Keratinocyte (primary cell): ENCODE measurements at regions not wholly inside any gene's neighbourhood (a gene's known extent, or its start where the extent isn't known, plus 50 kb on each side); places are given as distances from the start of the nearest gene placed in this dataset.

Experiments used
- DNase-seq: peaks from one replicate; pipeline ENCODE4 v3.0.0-alpha.2; 2011; ENCODE audit warnings: low read depth, missing footprints, low spot score
- FAIRE-seq: peaks from 2 replicates; lab custom pipeline; 2011; peaks lifted over from hg19 to GRCh38; lab: Jason Lieb, UNC
- H2AFZ ChIP-seq: 2 replicates; pipeline ENCODE4 v1.6.0; 2012; ENCODE audit warnings: low read length, control low read depth, inconsistent platforms; ENCODE audit not compliant: control insufficient read depth
- H3K27ac ChIP-seq: 2 replicates; pipeline ENCODE4 v1.5.1; 2011; ENCODE audit warnings: low read length; ENCODE audit not compliant: control insufficient read depth, insufficient read depth
- H3K27me3 ChIP-seq: 3 replicates; pipeline ENCODE4 v1.6.0; 2011; ENCODE audit warnings: low read length; ENCODE audit not compliant: control insufficient read depth, insufficient read depth; ENCODE audit errors: extremely low read depth
- H3K36me3 ChIP-seq, 2 experiments: 2 replicates in 1 of 2; 3 replicates in 1 of 2; pipeline ENCODE4 v1.5.1; 2011; ENCODE audit warnings: low read length in 2 of 2, mild to moderate bottlenecking in 1 of 2; ENCODE audit not compliant: control insufficient read depth in 2 of 2, insufficient read depth in 2 of 2; ENCODE audit errors: extremely low read depth in 1 of 2
- H3K4me1 ChIP-seq: 3 replicates; pipeline ENCODE4 v1.5.1; 2011; ENCODE audit warnings: low read length; ENCODE audit not compliant: control insufficient read depth, insufficient read depth; ENCODE audit errors: extremely low read depth
- H3K4me2 ChIP-seq: 3 replicates; pipeline ENCODE4 v1.6.0; 2011; ENCODE audit warnings: low read depth, low read length; ENCODE audit not compliant: control insufficient read depth, insufficient read depth; ENCODE audit errors: extremely low read depth
- H3K4me3 ChIP-seq, 3 experiments: fragments of 200-600 bp in 1 of 3; sonication (generic) in 1 of 3; 2 replicates in 2 of 3; 3 replicates in 1 of 3; pipeline ENCODE4 v1.5.1; 2011 to 2016; ENCODE audit warnings: low read length in 3 of 3, mild to moderate bottlenecking in 3 of 3, control low read depth in 2 of 3, inconsistent platforms in 1 of 3, low read depth in 1 of 3, mixed read lengths in 1 of 3, mixed run types in 1 of 3, moderate library complexity in 1 of 3; ENCODE audit not compliant: control insufficient read depth in 2 of 3, insufficient read depth in 2 of 3; ENCODE audit errors: extremely low read depth in 1 of 3
- H3K79me2 ChIP-seq: 2 replicates; pipeline ENCODE4 v1.6.0; 2012; ENCODE audit warnings: low read length; ENCODE audit not compliant: control insufficient read depth, insufficient read depth
- H3K9ac ChIP-seq: 3 replicates; pipeline ENCODE4 v1.6.0; 2011; ENCODE audit warnings: low read length; ENCODE audit not compliant: control insufficient read depth, insufficient read depth; ENCODE audit errors: extremely low read depth
- H3K9me1 ChIP-seq: 3 replicates; pipeline ENCODE4 v1.6.0; 2011; ENCODE audit warnings: low read length; ENCODE audit not compliant: control insufficient read depth, insufficient read depth; ENCODE audit errors: extremely low read depth
- H3K9me3 ChIP-seq: 2 replicates; pipeline ENCODE4 v1.5.1; 2012; ENCODE audit warnings: low read depth, low read length; ENCODE audit not compliant: control insufficient read depth
- H4K20me1 ChIP-seq: 3 replicates; pipeline ENCODE4 v1.6.0; 2011; ENCODE audit warnings: low read length; ENCODE audit not compliant: control insufficient read depth, insufficient read depth; ENCODE audit errors: extremely low read depth
- EZH2 ChIP-seq: IDR thresholded peaks from one replicate; pipeline ENCODE4 v1.6.1; 2012; ENCODE audit warnings: inconsistent platforms, mild to moderate bottlenecking, low read length, moderate library complexity
- dilution Hi-C: fragments of 300-500 bp; cut with MboI; formaldehyde crosslinking; loops from one replicate; pipeline ENCODE4 v1.7.0; 2020; ENCODE audit warnings: low sequenced_read_pairs; ENCODE audit not compliant: extremely low pct_ligation_motif_present
- TF ChIP-seq, protein P1 (sequence below), 3 experiments: IDR thresholded peaks in 1 of 3; conservative IDR thresholded peaks in 1 of 3; optimal IDR thresholded peaks in 1 of 3; 2 replicates in 2 of 3; 3 replicates in 1 of 3; pipeline versions ENCODE3 to v1.5.1; 2011; ENCODE audit warnings: low read length in 3 of 3, mild to moderate bottlenecking in 3 of 3, moderate library complexity in 2 of 3, control low read depth in 1 of 3, inconsistent platforms in 1 of 3; ENCODE audit not compliant: insufficient read depth in 2 of 3; ENCODE audit errors: extremely low read depth in 1 of 3

DNA sequence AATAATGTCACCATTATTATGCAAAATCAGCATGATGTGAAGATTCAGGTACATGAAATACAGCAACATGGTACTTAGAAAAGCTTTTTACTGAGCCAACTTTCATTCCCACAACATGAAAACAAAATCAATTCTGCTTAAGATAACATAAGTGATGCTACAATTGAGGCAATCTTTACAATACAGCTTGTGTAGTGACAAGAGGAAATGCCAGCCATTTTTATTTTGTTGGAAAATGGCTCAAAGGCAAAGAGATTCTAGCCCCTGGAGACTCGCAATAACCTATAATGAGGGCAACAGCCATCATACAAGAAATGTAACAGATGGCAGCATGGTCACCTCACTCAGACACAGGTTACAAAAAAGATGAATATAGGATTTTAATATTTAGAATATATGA is 560.4 kb downstream of the SPOCK3 start:
- no peak overlapping the region for H3K4me3 ChIP-seq
- TF ChIP-seq, protein P1, sequence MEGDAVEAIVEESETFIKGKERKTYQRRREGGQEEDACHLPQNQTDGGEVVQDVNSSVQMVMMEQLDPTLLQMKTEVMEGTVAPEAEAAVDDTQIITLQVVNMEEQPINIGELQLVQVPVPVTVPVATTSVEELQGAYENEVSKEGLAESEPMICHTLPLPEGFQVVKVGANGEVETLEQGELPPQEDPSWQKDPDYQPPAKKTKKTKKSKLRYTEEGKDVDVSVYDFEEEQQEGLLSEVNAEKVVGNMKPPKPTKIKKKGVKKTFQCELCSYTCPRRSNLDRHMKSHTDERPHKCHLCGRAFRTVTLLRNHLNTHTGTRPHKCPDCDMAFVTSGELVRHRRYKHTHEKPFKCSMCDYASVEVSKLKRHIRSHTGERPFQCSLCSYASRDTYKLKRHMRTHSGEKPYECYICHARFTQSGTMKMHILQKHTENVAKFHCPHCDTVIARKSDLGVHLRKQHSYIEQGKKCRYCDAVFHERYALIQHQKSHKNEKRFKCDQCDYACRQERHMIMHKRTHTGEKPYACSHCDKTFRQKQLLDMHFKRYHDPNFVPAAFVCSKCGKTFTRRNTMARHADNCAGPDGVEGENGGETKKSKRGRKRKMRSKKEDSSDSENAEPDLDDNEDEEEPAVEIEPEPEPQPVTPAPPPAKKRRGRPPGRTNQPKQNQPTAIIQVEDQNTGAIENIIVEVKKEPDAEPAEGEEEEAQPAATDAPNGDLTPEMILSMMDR (optimal IDR thresholded peaks at IDR 0.05 in 1 of 3, IDR thresholded peaks at IDR 0.05 in 1 of 3, conservative IDR thresholded peaks at IDR 0.05 in 1 of 3; ENCODE audit: extremely low read depth in 1 of 3, insufficient read depth in 2 of 3, low read length in 3 of 3) = no peak
- TF ChIP-seq EZH2 = no peak
- H3K27me3 ChIP-seq = no peaks in the 10 kb centered on the region
- no peak overlapping the region for H3K4me2 ChIP-seq
- no peaks in the 10 kb centered on the region for H3K36me3 ChIP-seq
- no peaks in the 10 kb centered on the region for H4K20me1 ChIP-seq
- H3K27ac ChIP-seq = no peak overlapping the region
- no peak overlapping the region for H2AFZ ChIP-seq
- no peaks in the 10 kb centered on the region for H3K4me1 ChIP-seq
- no peak overlapping the region for H3K9ac ChIP-seq
- DNase-seq (no peak), FAIRE-seq (no peak)
- no peaks in the 10 kb centered on the region for H3K9me3 ChIP-seq
- H3K79me2 ChIP-seq = no peaks in the 10 kb centered on the region
- dilution Hi-C loops = no loop called here
- no peaks in the 10 kb centered on the region for H3K9me1 ChIP-seq

DNA sequence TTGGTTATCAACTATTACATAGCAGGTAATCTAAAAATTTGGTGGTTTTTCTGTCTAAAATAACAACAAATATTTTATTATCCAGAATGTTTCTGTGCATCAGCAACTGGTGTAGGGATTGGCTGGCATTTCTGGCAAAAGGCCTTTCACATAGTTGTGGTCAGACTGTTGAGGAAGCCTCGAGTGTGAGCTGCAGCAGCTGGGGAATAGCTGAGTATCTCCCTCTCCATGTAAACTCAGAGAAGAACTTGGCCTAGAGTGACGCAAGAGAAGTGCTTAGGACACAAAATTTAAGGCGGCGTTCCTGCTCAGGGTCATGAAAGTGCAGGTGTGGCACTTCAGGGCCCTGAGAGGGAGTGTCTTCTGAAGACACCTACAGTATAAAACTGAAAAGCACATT is 558.9 kb downstream of the SPOCK3 start:
- dilution Hi-C loops = no loop called here
- Histone ChIP-seq H3K27ac (no peak overlapping the region), H2AFZ (no peak overlapping the region), H3K9me3 (no peaks in the 10 kb centered on the region), H3K4me3 (no peak overlapping the region), H3K27me3 (no peaks in the 10 kb centered on the region), H3K9ac (no peak overlapping the region), H3K9me1 (no peaks in the 10 kb centered on the region), H4K20me1 (no peaks in the 10 kb centered on the region), H3K4me2 (no peak overlapping the region), H3K36me3 (no peaks in the 10 kb centered on the region), H3K4me1 (no peaks in the 10 kb centered on the region), H3K79me2 (no peaks in the 10 kb centered on the region)
- FAIRE-seq (no peak), DNase-seq (no peak)
- no peak for TF ChIP-seq EZH2
- TF ChIP-seq, protein P1 (optimal IDR thresholded peaks at IDR 0.05 in 1 of 3, IDR thresholded peaks at IDR 0.05 in 1 of 3, conservative IDR thresholded peaks at IDR 0.05 in 1 of 3; ENCODE audit: extremely low read depth in 1 of 3, insufficient read depth in 2 of 3, low read length in 3 of 3) = no peak
